ENCODE measurements at regions not wholly inside any gene's neighbourhood (a gene's known extent, or its start where the extent isn't known, plus 50 kb on each side); places are given as distances from the start of the nearest gene placed in this dataset.

GRCh38 chr10:30229536-30229935 lies 119.5 kb downstream of the MTPAP start:
- TF ChIP-seq POLR2A (IDR thresholded peaks at IDR 0.05; ENCODE audit: low read depth, low read length) (no peak), TAF1 (IDR thresholded peaks at IDR 0.05; ENCODE audit: borderline replicate concordance, low read depth, low read length) (no peak)
